Endothelial cell of umbilical vein (primary cell): ENCODE measurements at regions not wholly inside any gene's neighbourhood (a gene's known extent, or its start where the extent isn't known, plus 50 kb on each side); places are given as distances from the start of the nearest gene placed in this dataset.
A peak's percentile ranks its signal among the peaks of the same experiment; 100 is the strongest.

Source experiments
- BruUV-seq: library from RNA; stranded (reverse); fragments of 400-500 nt; replicated peaks from 2 replicates; lab custom pipeline; 2021; lab: Mats Ljungman, UMichigan
- CTCF ChIA-PET: fragments of 300-600, 350-600 bp; sonication (Branson Sonifier 250); formaldehyde crosslinking; loops from one replicate; lab custom pipeline; 2021; ENCODE audit warnings: antibody characterized with exemption, inconsistent platforms; lab: Charles Lee
- POLR2A ChIA-PET: fragments of 300-600, 350-600 bp; sonication (Branson Sonifier 250); formaldehyde crosslinking; loops from one replicate; lab custom pipeline; 2021; ENCODE audit warnings: antibody characterized with exemption, inconsistent platforms; lab: Charles Lee
- DNase-seq: peaks from one replicate; pipeline ENCODE4 v3.0.0-alpha.2; 2011; ENCODE audit warnings: low read depth, low spot score
- FAIRE-seq: peaks from 2 replicates; lab custom pipeline; 2011; peaks lifted over from hg19 to GRCh38; lab: Jason Lieb, UNC
- H2AFZ ChIP-seq: 2 replicates; pipeline ENCODE4 v1.6.0; 2012; ENCODE audit warnings: low read depth, low read length, control low read depth, inconsistent platforms
- H3K27ac ChIP-seq: 2 replicates; pipeline ENCODE4 v1.5.1; 2011; ENCODE audit warnings: low read depth, mild to moderate bottlenecking, control low read depth, low read length, moderate library complexity; ENCODE audit not compliant: insufficient read depth
- H3K27me3 ChIP-seq, 2 experiments: 2 replicates each; pipeline versions ENCODE4 v1.6.0 to v1.6.1; 2011; ENCODE audit warnings: low read length in 2 of 2, mixed read lengths in 1 of 2; ENCODE audit not compliant: control insufficient read depth in 2 of 2, insufficient read depth in 2 of 2
- H3K36me3 ChIP-seq, 2 experiments: 2 replicates in 1 of 2; 3 replicates in 1 of 2; pipeline ENCODE4 v1.5.1; 2011; ENCODE audit warnings: low read length in 2 of 2, mild to moderate bottlenecking in 1 of 2, moderate library complexity in 1 of 2; ENCODE audit not compliant: control insufficient read depth in 2 of 2, insufficient read depth in 2 of 2; ENCODE audit errors: extremely low read depth in 1 of 2
- H3K4me1 ChIP-seq: 3 replicates; pipeline ENCODE4 v1.5.1; 2011; ENCODE audit warnings: mild to moderate bottlenecking, low read length; ENCODE audit not compliant: control insufficient read depth, insufficient read depth; ENCODE audit errors: extremely low read depth
- H3K4me2 ChIP-seq: 2 replicates; pipeline ENCODE4 v1.6.1; 2011; ENCODE audit warnings: low read length, control low read depth, mixed read lengths; ENCODE audit not compliant: insufficient read depth
- H3K4me3 ChIP-seq, 3 experiments: fragments of 200-600 bp in 1 of 3; sonication (generic), shearing (Covaris generic) in 1 of 3; replicated peaks in 1 of 3; 2 replicates each; pipeline ENCODE4 v1.5.1; 2011 to 2016; ENCODE audit warnings: control low read depth in 3 of 3, low read length in 3 of 3, mild to moderate bottlenecking in 2 of 3, inconsistent platforms in 1 of 3, low read depth in 1 of 3, moderate library complexity in 1 of 3; ENCODE audit not compliant: insufficient read depth in 1 of 3
- H3K79me2 ChIP-seq: 2 replicates; pipeline ENCODE4 v1.6.0; 2012; ENCODE audit warnings: low read length, inconsistent platforms; ENCODE audit not compliant: control insufficient read depth, insufficient read depth
- H3K9ac ChIP-seq: replicated peaks from 2 replicates; pipeline ENCODE3; 2011; ENCODE audit warnings: low read length, control low read depth; ENCODE audit not compliant: insufficient read depth; ENCODE audit errors: extremely low read depth
- H3K9me1 ChIP-seq: replicated peaks from 3 replicates; pipeline ENCODE4 v1.6.0; 2011; ENCODE audit warnings: mild to moderate bottlenecking, low read length; ENCODE audit not compliant: control insufficient read depth, insufficient read depth; ENCODE audit errors: extremely low read depth
- H3K9me3 ChIP-seq: replicated peaks from 2 replicates; pipeline ENCODE4 v1.5.1; 2012; ENCODE audit warnings: low read length, inconsistent platforms; ENCODE audit not compliant: control insufficient read depth, insufficient read depth
- H4K20me1 ChIP-seq: replicated peaks from 2 replicates; pipeline ENCODE3; 2011; ENCODE audit warnings: mild to moderate bottlenecking, low read length; ENCODE audit not compliant: control insufficient read depth, insufficient read depth; ENCODE audit errors: extremely low read depth
- FOS ChIP-seq: IDR thresholded peaks from 2 replicates; pipeline ENCODE4 v1.6.1; 2011; ENCODE audit warnings: mild to moderate bottlenecking, low read length, moderate library complexity, borderline replicate concordance; ENCODE audit not compliant: insufficient read depth
- GATA2 ChIP-seq: IDR thresholded peaks from 2 replicates; pipeline ENCODE4 v1.7.0; 2011; ENCODE audit warnings: low read depth, mild to moderate bottlenecking, moderate library complexity, mixed read lengths, low read length; ENCODE audit not compliant: insufficient read length, insufficient read depth
- JUN ChIP-seq: IDR thresholded peaks from 2 replicates; pipeline ENCODE4 v1.6.1; 2011; ENCODE audit warnings: borderline replicate concordance, low read depth; ENCODE audit not compliant: insufficient read length, insufficient read depth
- MYC ChIP-seq: IDR thresholded peaks from one replicate; pipeline ENCODE4 v1.6.1; 2011; ENCODE audit warnings: mild to moderate bottlenecking, low read depth, low read length
- POLR2A ChIP-seq: IDR thresholded peaks from 2 replicates; pipeline ENCODE4 v1.6.1; 2012; ENCODE audit warnings: low read depth, mild to moderate bottlenecking, control low read depth, low read length
- dilution Hi-C: fragments of 300-500 bp; cut with MboI; formaldehyde crosslinking; loops from one replicate; pipeline ENCODE4 v1.15.0; 2019; ENCODE audit warnings: low sequenced_read_pairs; ENCODE audit not compliant: extremely low pct_ligation_motif_present
- intact Hi-C: fragments of 100-400 bp; cut with micrococcal nuclease; formaldehyde crosslinking; loops from one replicate; pipeline ENCODE4 v1.10.0; 2022

GRCh38 chr13:80263745-80264513, 77.0 kb downstream of the SPRY2 start:
- no peak for TF ChIP-seq FOS
- no peak for TF ChIP-seq JUN
- no peak for TF ChIP-seq MYC
- no peaks in the 10 kb centered on the region for H4K20me1 ChIP-seq
- no peaks in the 10 kb centered on the region for H3K9me3 ChIP-seq
- ChIA-PET POLR2A (no interaction called here), CTCF (no interaction called here)
- H3K4me2 ChIP-seq: no peak overlapping the region
- H3K79me2 ChIP-seq: no peaks in the 10 kb centered on the region
- intact Hi-C loops: no loop called here
- H3K36me3 ChIP-seq: no peaks in the 10 kb centered on the region
- no peak overlapping the region for H2AFZ ChIP-seq
- dilution Hi-C loops: no loop called here
- H3K4me3 ChIP-seq: no peak overlapping the region
- H3K27ac ChIP-seq: no peak overlapping the region
- no peaks in the 10 kb centered on the region for H3K27me3 ChIP-seq
- H3K4me1 ChIP-seq: no peaks in the 10 kb centered on the region
- no peaks in the 10 kb centered on the region for H3K9me1 ChIP-seq
- H3K9ac ChIP-seq: no peak overlapping the region
- no peak for DNase-seq
- no peak for FAIRE-seq
- no TSS peak for BruUV-seq

- no peak overlapping the region for H3K9ac ChIP-seq
- DNase-seq: no peak
- no peaks in the 10 kb centered on the region for H3K79me2 ChIP-seq
- peak; percentile 63 for TF ChIP-seq GATA2
- TF ChIP-seq POLR2A: no peak
- H3K9me3 ChIP-seq: no peaks in the 10 kb centered on the region
- peak overlapping the region; percentile 7 for H2AFZ ChIP-seq
- no peak overlapping the region for H3K27ac ChIP-seq
- no peaks in the 10 kb centered on the region for H3K36me3 ChIP-seq
- FAIRE-seq: no peak
- H3K4me2 ChIP-seq: no peak overlapping the region
- intact Hi-C loops: no loop called here
- no TSS peak for BruUV-seq
- H3K4me1 ChIP-seq: no peaks in the 10 kb centered on the region
- ChIA-PET POLR2A (no interaction called here), CTCF (interaction anchor here (1.0 kb wide), 1 partner anchor 583 kb away, joined by 3 read pairs; no protein-coding TSS in a partner anchor)
- H3K4me3 ChIP-seq: no peak overlapping the region
- no peaks in the 10 kb centered on the region for H4K20me1 ChIP-seq
- dilution Hi-C loops: no loop called here
- no peaks in the 10 kb centered on the region for H3K9me1 ChIP-seq
- H3K27me3 ChIP-seq: no peaks in the 10 kb centered on the region
Observed at GRCh38 chr13:80262051-80262695, 78.8 kb downstream of the SPRY2 start.
